ENCODE measurements at regions not wholly inside any gene's neighbourhood (a gene's known extent, or its start where the extent isn't known, plus 50 kb on each side); places are given as distances from the start of the nearest gene placed in this dataset.

DNA sequence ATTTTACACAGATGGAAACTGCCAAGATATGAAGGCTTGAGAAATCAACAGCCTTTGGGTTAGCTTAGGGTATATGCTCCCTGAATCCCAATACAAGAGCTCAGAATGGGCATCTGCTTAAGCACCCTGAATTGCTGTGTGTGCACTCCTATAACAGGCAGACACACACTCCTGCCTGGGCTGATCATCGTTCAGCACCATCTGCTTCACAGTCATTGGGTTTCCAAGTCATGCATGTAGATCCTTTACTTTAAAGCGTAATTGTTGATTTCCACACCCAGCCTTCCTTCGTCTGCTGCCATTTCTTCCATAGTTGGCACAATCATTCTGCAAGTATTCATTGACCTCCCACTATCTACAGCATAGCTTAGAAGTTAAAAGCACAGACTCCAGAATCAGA is 263.5 kb downstream of the CBLN4 start:
- TF ChIP-seq CTCF (conservative IDR thresholded peaks at IDR 0.05 in 1 of 2, IDR thresholded peaks at IDR 0.05 in 1 of 2; ENCODE audit: low read depth in 1 of 2, low read length in 2 of 2) = no peak
- TF ChIP-seq EZH2 (IDR thresholded peaks at IDR 0.05; ENCODE audit: low read length, missing control alignments) = no peak

Measured in fibroblast of lung (primary cell).